Esophagus muscularis mucosa (tissue), 3 donors: ENCODE measurements at regions not wholly inside any gene's neighbourhood (a gene's known extent, or its start where the extent isn't known, plus 50 kb on each side); places are given as distances from the start of the nearest gene placed in this dataset.

Experiments used
- CTCF ChIP-seq, 3 experiments: fragments of 200-600 bp in 2 of 3; fragments of 450-650 bp in 1 of 3; sonication (generic) in 2 of 3; IDR thresholded peaks; one replicate each; pipeline ENCODE4 v1.5.1; 2017 to 2019; ENCODE audit warnings: antibody characterized with exemption in 3 of 3, mild to moderate bottlenecking in 2 of 3, moderate library complexity in 1 of 3
- EP300 ChIP-seq: sonication (generic); formaldehyde crosslinking; IDR thresholded peaks from one replicate; pipeline ENCODE4 v1.6.1; 2017; ENCODE audit warnings: antibody characterized with exemption

- no peak for TF ChIP-seq CTCF (IDR thresholded peaks at IDR 0.05)
- TF ChIP-seq EP300: no peak
These were observed 92.9 kb upstream of the ERG start for GRCh38 chr21:38591218-38591537.
